GM19239 (cell line): ENCODE measurements at regions not wholly inside any gene's neighbourhood (a gene's known extent, or its start where the extent isn't known, plus 50 kb on each side); places are given as distances from the start of the nearest gene placed in this dataset.

ENCODE experiments used
- DNase-seq: peaks from one replicate; pipeline ENCODE4 v3.0.0; 2011; ENCODE audit warnings: low spot score; ENCODE audit not compliant: insufficient read length
- FAIRE-seq: peaks from 2 replicates; lab custom pipeline; 2011; peaks lifted over from hg19 to GRCh38; lab: Jason Lieb, UNC

DNA sequence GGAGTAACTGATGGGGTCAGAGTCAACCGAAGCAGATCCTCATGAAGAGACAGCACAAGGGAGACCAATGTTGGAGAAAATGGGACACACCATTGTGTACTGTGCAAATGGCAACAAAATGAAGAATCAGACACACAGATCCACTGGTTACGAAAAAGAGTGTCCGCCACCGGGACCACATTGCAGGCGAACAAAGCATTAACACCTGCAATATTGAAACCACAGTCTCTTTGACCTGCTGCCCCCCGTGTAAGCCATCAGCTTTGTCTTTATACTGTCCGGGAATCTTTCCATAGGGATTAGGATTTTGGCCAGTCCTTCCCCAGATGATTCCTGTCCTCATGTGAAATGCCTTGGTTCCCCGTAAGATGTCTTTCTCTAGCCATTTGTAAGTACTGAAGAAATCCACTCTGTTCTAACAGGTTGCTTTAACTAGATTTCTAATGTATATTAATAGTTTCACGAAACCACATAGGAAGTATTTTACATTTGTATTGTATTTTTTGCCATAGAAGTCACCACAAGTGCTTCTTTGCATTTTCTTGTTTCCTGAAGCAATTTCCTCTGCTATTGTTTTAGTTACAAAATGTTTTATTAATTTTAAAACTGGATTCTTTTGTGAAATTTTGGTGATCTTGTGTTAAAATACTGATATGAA lies 140.8 kb upstream of the NFE2L3 start:
- peak; percentile 35 for DNase-seq
- FAIRE-seq, result peak; percentile 98

GRCh38 chr7:26013551-26014083 lies 138.4 kb upstream of the NFE2L3 start:
- DNase-seq (no peak), FAIRE-seq (peak; percentile 86)

GRCh38 chr7:26022982-26023381 lies 129.0 kb upstream of the NFE2L3 start:
- no peak for DNase-seq
- no peak for FAIRE-seq

- no peak for FAIRE-seq
These were observed 122.1 kb upstream of the NFE2L3 start for GRCh38 chr7:26029911-26030310.

DNA sequence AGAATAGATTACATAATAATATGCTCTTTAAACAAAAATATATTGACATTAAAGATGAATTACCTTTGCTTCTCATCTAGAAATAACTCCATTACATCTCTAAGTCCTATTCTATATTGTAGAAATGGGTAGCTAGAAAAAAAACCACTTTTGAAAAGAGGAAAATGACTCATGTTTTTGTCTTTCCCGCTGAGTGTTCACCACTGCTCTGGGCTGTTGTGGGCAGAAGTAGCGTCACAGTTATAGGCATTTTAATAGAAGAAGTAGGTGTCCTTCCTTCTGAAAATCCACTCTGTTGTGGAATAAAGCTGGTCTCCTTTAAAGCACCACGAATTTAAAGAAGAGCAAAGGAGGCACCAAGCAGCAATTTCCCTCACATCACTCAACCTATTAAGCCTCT lies 117.6 kb upstream of the NFE2L3 start:
- no peak for DNase-seq
- no peak for FAIRE-seq

More at GRCh38 chr7:26029911-26030310, 122.1 kb upstream of the NFE2L3 start:
- no peak for DNase-seq

GRCh38 chr7:26035552-26035951 lies 116.4 kb upstream of the NFE2L3 start:
- FAIRE-seq, result no peak

GRCh38 chr7:26036092-26036491 lies 115.9 kb upstream of the NFE2L3 start:
- FAIRE-seq (no peak), DNase-seq (no peak)

More at GRCh38 chr7:26035552-26035951, 116.4 kb upstream of the NFE2L3 start:
- DNase-seq, result no peak

GRCh38 chr7:26038201-26038990 lies 113.6 kb upstream of the NFE2L3 start:
- no peak for FAIRE-seq
- no peak for DNase-seq

- DNase-seq (no peak), FAIRE-seq (no peak)
These were observed 111.9 kb upstream of the NFE2L3 start for GRCh38 chr7:26040085-26040484.

GRCh38 chr7:26042237-26042636 lies 109.8 kb upstream of the NFE2L3 start:
- no peak for DNase-seq
- no peak for FAIRE-seq

GRCh38 chr7:26043801-26044200 lies 108.2 kb upstream of the NFE2L3 start:
- FAIRE-seq, result no peak
- DNase-seq, result no peak

- DNase-seq, result no peak
- no peak for FAIRE-seq
These were observed 107.7 kb upstream of the NFE2L3 start for GRCh38 chr7:26044320-26044719.

- DNase-seq, result no peak
- no peak for FAIRE-seq
These were observed 105.8 kb upstream of the NFE2L3 start for GRCh38 chr7:26046150-26046549.

GRCh38 chr7:26046878-26047277 lies 105.1 kb upstream of the NFE2L3 start:
- FAIRE-seq (no peak), DNase-seq (no peak)

DNA sequence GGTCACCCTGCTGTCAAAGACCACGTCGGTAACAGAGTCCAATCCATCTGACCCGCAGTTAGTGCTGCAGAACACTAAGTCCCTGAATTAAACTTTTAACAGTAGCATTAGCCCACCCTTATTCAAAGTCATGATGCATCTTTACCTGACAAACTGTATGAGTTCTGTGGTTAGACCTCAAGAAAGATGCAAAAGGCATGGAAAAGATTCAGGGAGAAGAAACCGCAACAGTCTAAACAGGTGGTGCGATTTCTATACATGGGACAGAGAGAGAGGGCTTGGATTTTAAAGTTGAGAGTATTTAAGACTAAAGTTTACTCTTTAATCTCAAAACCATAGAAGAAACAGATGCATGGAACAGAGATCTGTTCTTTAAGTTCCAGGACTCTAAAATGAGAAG lies 103.3 kb upstream of the NFE2L3 start:
- DNase-seq, result no peak
- FAIRE-seq, result no peak

GRCh38 chr7:26049081-26049480 lies 102.9 kb upstream of the NFE2L3 start:
- no peak for FAIRE-seq
- DNase-seq, result no peak

DNA sequence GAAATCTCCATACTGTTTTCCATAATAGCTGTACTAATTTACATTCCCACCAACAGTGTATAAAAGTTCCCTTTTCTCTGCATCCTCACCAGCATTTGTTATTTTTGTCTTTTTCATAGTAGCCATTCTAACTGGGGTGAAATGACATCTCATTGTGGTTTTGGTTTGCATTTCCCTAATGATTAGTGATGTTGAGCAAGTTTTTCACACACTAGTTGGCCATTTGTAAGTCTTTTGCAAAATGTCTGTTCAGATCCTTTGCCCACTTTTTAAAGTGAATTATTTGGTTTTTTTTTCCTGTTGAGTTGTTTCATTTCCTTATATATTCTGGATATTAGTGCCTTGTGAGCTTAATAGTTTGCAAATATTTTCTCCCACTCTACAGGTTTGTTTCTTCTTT lies 101.0 kb upstream of the NFE2L3 start:
- no peak for FAIRE-seq
- no peak for DNase-seq

- no peak for DNase-seq
- no peak for FAIRE-seq
These were observed 99.3 kb upstream of the NFE2L3 start for GRCh38 chr7:26052706-26053105.

GRCh38 chr7:26054386-26054785 lies 97.6 kb upstream of the NFE2L3 start:
- DNase-seq, result no peak
- FAIRE-seq, result no peak

DNA sequence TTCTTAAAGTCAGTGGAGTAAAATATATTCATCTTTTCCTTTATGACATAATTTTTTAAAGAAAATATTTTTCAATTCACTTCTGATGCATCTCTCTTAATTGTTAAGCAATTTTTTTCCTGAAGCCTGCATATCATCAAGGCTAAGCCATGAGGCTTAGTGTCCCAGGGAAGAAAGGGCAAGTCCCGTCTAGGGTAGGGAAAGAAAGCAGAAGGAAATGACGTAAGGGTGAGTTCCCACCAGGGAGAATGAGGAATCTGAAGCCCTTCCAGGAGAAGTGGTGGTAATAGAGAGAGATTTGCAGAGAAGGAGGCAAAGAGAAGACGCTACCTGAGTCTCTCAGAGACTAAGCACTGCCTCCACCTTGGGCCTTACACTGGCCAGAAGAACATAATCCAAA lies 96.8 kb upstream of the NFE2L3 start:
- FAIRE-seq (no peak), DNase-seq (no peak)
